Ovary (tissue), 7 donors: ENCODE measurements at regions not wholly inside any gene's neighbourhood (a gene's known extent, or its start where the extent isn't known, plus 50 kb on each side); places are given as distances from the start of the nearest gene placed in this dataset.

ENCODE experiments used
- DNase-seq, 5 donors: peaks; one replicate each; pipeline ENCODE4 v3.0.0-alpha.2; 2019 to 2020
- H3K27ac ChIP-seq, 2 donors: fragments of 200-600 bp; one replicate each; pipeline versions ENCODE4 v1.5.1 to v1.8.0; 2019 to 2022
- H3K27me3 ChIP-seq: fragments of 200-600 bp; one replicate; pipeline ENCODE4 v1.8.0; 2022
- H3K36me3 ChIP-seq: fragments of 200-600 bp; sonication (generic); one replicate; pipeline ENCODE4 v1.5.1; 2019
- H3K4me1 ChIP-seq: one replicate; pipeline ENCODE4 v1.8.1; 2013; ENCODE audit warnings: mild to moderate bottlenecking, moderate library complexity; ENCODE audit not compliant: insufficient read depth
- H3K4me3 ChIP-seq: fragments of 200-600 bp; sonication (generic); one replicate; pipeline ENCODE4 v1.5.1; 2017
- H3K9me3 ChIP-seq, 2 donors: fragments of 200-600 bp in 1 of 2; sonication (generic) in 1 of 2; one replicate each; pipeline versions ENCODE4 v1.5.1 to v1.8.1; 2013 to 2019; ENCODE audit warnings: mild to moderate bottlenecking in 1 of 2, moderate library complexity in 1 of 2
- EP300 ChIP-seq: sonication (generic); formaldehyde crosslinking; IDR thresholded peaks from one replicate; pipeline ENCODE4 v1.6.1; 2017; ENCODE audit warnings: antibody characterized with exemption
- POLR2A ChIP-seq: fragments of 450-650 bp; IDR thresholded peaks from one replicate; pipeline ENCODE4 v1.6.1; 2017; ENCODE audit warnings: antibody characterized with exemption, mild to moderate bottlenecking, moderate library complexity
- WGBS, 3 donors: extraction: QIAGEN DNeasy Blood & Tissue Kit in 1 of 3; methylation state at CpG; one replicate each; pipeline versions ENCODE4 v1.1.5 to v1.1.7; 2013 to 2017; 5-methylcytosine and 5-hydroxymethylcytosine counted together
- intact Hi-C, 4 donors: fragments of 100-400 bp; cut with DNase I; formaldehyde crosslinking; loops; one replicate each; pipeline versions ENCODE4 v1.11.0 to v1.15.1; 2022 to 2023
- TF ChIP-seq, protein P1 (sequence below), 3 donors: fragments of 450-650 bp in 2 of 3; fragments of 200-600 bp in 1 of 3; IDR thresholded peaks; one replicate each; pipeline versions ENCODE4 v1.5.1 to v1.8.0; 2016 to 2022; ENCODE audit warnings: antibody characterized with exemption in 3 of 3, mild to moderate bottlenecking in 1 of 3
- donor health status: DM: no; HTN: no; CAD: no; lungs with moderate emphysema.
- donor health status: DM: no; HTN: no; CAD: no.
- donor health status: Bipolar disorder and iron deficiency.
- donor health status: DM: no; HTN: no; CAD: no.
- donor health status: DM: yes; HTN: yes; CAD: no.

DNA sequence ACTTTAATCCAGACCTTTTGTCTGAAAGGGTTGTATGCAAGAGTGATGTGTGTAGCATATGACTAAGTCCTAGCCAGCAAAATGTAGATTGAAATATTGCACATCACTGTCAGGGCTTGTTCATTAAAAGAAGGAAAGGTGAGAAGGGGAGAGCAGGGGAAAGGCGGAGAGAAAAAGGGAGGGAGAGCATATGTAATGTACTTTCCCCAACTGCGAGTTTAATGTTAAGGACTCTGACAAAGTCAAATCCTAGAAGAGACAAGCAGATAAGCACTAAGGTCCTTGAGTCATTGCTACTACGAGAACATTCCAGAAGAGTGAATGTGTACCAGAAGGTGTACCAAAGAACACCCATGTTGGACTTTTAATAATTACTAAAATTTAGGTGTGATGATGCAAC is 1336.7 kb downstream of the NSUN3 start:
- Histone ChIP-seq H3K4me1 (no peaks in the 10 kb centered on the region), H3K9me3 (no peaks in the 10 kb centered on the region)
- 90 to 93% (median 91%) methylated on average over 3 of the region's 3 CpGs for WGBS, 3 donors

GRCh38 chr3:95401693-95402092 is 1338.8 kb downstream of the NSUN3 start:
- WGBS, 3 donors: 88 to 96% (median 95%) methylated on average over 2 of the region's 2 CpGs

More for the DNA sequence above, 1336.7 kb downstream of the NSUN3 start:
- intact Hi-C loops: no loop called here
- Histone ChIP-seq H3K27ac (no peak overlapping the region), H3K4me3 (no peak overlapping the region), H3K36me3 (no peaks in the 10 kb centered on the region), H3K27me3 (no peaks in the 10 kb centered on the region)
- TF ChIP-seq, protein P1, sequence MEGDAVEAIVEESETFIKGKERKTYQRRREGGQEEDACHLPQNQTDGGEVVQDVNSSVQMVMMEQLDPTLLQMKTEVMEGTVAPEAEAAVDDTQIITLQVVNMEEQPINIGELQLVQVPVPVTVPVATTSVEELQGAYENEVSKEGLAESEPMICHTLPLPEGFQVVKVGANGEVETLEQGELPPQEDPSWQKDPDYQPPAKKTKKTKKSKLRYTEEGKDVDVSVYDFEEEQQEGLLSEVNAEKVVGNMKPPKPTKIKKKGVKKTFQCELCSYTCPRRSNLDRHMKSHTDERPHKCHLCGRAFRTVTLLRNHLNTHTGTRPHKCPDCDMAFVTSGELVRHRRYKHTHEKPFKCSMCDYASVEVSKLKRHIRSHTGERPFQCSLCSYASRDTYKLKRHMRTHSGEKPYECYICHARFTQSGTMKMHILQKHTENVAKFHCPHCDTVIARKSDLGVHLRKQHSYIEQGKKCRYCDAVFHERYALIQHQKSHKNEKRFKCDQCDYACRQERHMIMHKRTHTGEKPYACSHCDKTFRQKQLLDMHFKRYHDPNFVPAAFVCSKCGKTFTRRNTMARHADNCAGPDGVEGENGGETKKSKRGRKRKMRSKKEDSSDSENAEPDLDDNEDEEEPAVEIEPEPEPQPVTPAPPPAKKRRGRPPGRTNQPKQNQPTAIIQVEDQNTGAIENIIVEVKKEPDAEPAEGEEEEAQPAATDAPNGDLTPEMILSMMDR (IDR thresholded peaks at IDR 0.05): no peak
- TF ChIP-seq POLR2A (no peak), EP300 (no peak)
- no peak for DNase-seq

DNA sequence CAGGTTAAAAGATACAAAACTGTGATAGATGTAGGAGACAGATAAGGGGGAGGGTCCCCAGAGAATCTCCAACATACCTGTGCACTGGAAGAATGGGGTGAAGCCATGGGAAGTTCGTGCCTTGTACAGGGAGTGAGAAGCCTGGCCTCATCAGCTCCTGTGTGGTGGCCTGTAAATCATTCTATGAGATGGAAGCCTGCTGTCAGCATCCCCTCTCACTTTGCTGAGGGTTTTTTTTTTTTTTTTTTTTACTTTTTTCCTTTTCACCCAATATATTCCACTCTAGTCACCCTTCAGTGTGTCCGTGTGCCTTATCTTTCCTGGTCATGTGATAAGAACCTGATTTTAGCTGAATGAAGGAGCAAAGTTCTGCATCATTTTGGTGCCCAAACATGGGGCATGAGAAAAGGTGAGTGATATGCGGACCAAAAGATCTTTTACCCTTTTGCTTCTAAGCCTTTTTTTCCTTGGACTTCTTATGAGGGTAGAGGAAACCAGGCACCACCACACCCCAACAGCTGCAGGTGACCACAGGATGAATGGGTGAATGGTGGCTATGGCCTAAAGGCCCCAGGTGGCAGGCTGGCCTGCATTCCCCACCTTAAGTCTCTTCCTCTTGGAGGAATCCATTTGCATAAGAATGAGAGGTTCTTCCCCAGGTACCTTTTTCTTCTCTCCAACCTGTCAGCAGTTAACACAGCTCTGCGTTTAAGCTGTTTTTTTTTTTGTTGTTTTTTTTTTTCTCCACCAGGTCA is 1345.0 kb downstream of the NSUN3 start:
- WGBS, 3 donors: 88 to 90% (median 90%) methylated on average over 4 of the region's 4 CpGs
- no peaks in the 10 kb centered on the region for H3K9me3 ChIP-seq

More at GRCh38 chr3:95401693-95402092, 1338.8 kb downstream of the NSUN3 start:
- no peaks in the 10 kb centered on the region for H3K4me1 ChIP-seq
- no peak for DNase-seq
- TF ChIP-seq EP300 (no peak), POLR2A (no peak)
- TF ChIP-seq, protein P1 (IDR thresholded peaks at IDR 0.05): no peak
- intact Hi-C loops: no loop called here
- no peak overlapping the region for H3K27ac ChIP-seq
- no peaks in the 10 kb centered on the region for H3K27me3 ChIP-seq
- no peaks in the 10 kb centered on the region for H3K9me3 ChIP-seq
- no peaks in the 10 kb centered on the region for H3K36me3 ChIP-seq
- H3K4me3 ChIP-seq: no peak overlapping the region

GRCh38 chr3:95408464-95408862 is 1345.6 kb downstream of the NSUN3 start:
- 81 to 83% (median 82%) methylated on average over 3 of the region's 3 CpGs for WGBS, 3 donors
- no peaks in the 10 kb centered on the region for H3K4me1 ChIP-seq
- TF ChIP-seq, protein P1 (IDR thresholded peaks at IDR 0.05): no peak
- TF ChIP-seq EP300 (no peak), POLR2A (no peak)
- no peak for DNase-seq
- no peak overlapping the region for H3K27ac ChIP-seq
- H3K36me3 ChIP-seq: no peaks in the 10 kb centered on the region
- no peaks in the 10 kb centered on the region for H3K9me3 ChIP-seq
- intact Hi-C loops: no loop called here
- no peak overlapping the region for H3K4me3 ChIP-seq
- H3K27me3 ChIP-seq: no peaks in the 10 kb centered on the region

More for the DNA sequence above, 1345.0 kb downstream of the NSUN3 start:
- no peaks in the 10 kb centered on the region for H3K4me1 ChIP-seq
- intact Hi-C loops: no loop called here
- H3K4me3 ChIP-seq: no peak overlapping the region
- H3K27me3 ChIP-seq: no peaks in the 10 kb centered on the region
- no peak overlapping the region for H3K27ac ChIP-seq
- no peaks in the 10 kb centered on the region for H3K36me3 ChIP-seq
- TF ChIP-seq, protein P1 (IDR thresholded peaks at IDR 0.05): no peak
- TF ChIP-seq POLR2A: no peak
- no peak for TF ChIP-seq EP300
- no peak for DNase-seq
